Psoas muscle (tissue), 7 donors: ENCODE measurements at regions not wholly inside any gene's neighbourhood (a gene's known extent, or its start where the extent isn't known, plus 50 kb on each side); places are given as distances from the start of the nearest gene placed in this dataset.
"Not testable (repeated sequence)": the region's sequence is repeated elsewhere in the genome, so short reads cannot be mapped to it uniquely, and the experiment has no call there.

ENCODE experiments used
- ATAC-seq, 4 donors: fragments of 200-7000 bp; cut with Tn5 transposase; one replicate each; pipeline ENCODE4 v1.9.1; 2020; ENCODE audit warnings: moderate library complexity in 3 of 4, mild to moderate bottlenecking in 2 of 4
- DNase-seq, 2 donors: peaks; one replicate each; pipeline ENCODE4 v3.0.0-alpha.2; 2020
- H3K27ac ChIP-seq: fragments of 200-600 bp; one replicate; pipeline ENCODE4 v1.8.0; 2022
- H3K27me3 ChIP-seq, 3 donors: fragments of 200-600 bp in 1 of 3; one replicate each; pipeline versions ENCODE4 v1.6.1 to v1.8.0; 2013 to 2022; ENCODE audit warnings: low read length in 2 of 3, mild to moderate bottlenecking in 2 of 3, moderate library complexity in 1 of 3; ENCODE audit not compliant: insufficient read depth in 3 of 3
- H3K36me3 ChIP-seq, 2 donors: fragments of 200-600 bp in 1 of 2; one replicate each; pipeline versions ENCODE4 v1.6.1 to v1.8.0; 2013 to 2022; ENCODE audit warnings: low read depth in 1 of 2, mild to moderate bottlenecking in 1 of 2, moderate library complexity in 1 of 2; ENCODE audit not compliant: insufficient read depth in 1 of 2
- H3K4me1 ChIP-seq: fragments of 200-600 bp; one replicate; pipeline ENCODE4 v1.8.0; 2022
- H3K4me3 ChIP-seq: fragments of 200-600 bp; one replicate; pipeline ENCODE4 v1.8.0; 2022; ENCODE audit warnings: mild to moderate bottlenecking
- H3K9me3 ChIP-seq: fragments of 200-600 bp; one replicate; pipeline ENCODE4 v1.8.0; 2022
- CTCF ChIP-seq: fragments of 200-600 bp; IDR thresholded peaks from one replicate; pipeline ENCODE4 v1.8.0; 2022; ENCODE audit warnings: antibody characterized with exemption
- WGBS, 3 donors: extraction: QIAGEN DNeasy Blood & Tissue Kit; methylation state at CpG; one replicate each; pipeline versions ENCODE4 v1.1.6 to v1.1.7; 2013; 5-methylcytosine and 5-hydroxymethylcytosine counted together
- intact Hi-C, 2 donors: fragments of 100-400 bp; cut with DNase I; formaldehyde crosslinking; loops; one replicate each; pipeline versions ENCODE4 v1.11.0 to v1.14.2; 2022
- donor health status: healthy with polysubstance abuse.
- donor health status: DM: no; HTN: no; CAD: no; lungs with moderate emphysema.
- donor health status: Bipolar disorder and iron deficiency.
- donor health status: healthy.
- donor health status: DM: yes; HTN: yes; CAD: no.
- donor health status: DM: no; HTN: no; CAD: no.
- donor health status: DM: yes; HTN: yes; CAD: no.

DNA sequence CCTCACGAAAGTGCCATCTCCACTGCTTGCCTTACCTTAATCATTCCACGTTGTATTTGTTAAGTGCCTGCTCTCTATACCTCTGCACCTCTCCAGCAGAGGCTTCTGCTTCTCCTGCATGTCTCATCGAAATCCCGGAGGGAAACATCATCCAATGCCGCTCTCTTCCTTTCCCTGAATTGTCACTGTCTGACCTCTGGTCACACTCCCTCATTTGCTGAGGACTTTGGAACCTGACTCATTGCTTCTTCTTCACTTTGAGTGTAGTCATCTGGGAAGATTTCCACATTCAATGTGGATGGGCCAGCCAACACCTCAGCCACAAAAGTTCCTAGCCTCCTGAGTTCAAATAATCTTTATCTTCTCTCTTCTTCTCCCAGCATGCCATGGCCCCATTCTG, 78.9 kb upstream of the BEND6 start:
- no peaks in the 10 kb centered on the region for H3K36me3 ChIP-seq
- H3K4me3 ChIP-seq: no peak overlapping the region
- DNase-seq (no peak), ATAC-seq (no peak)
- intact Hi-C loops: no loop called here
- no peak for TF ChIP-seq CTCF
- no peaks in the 10 kb centered on the region for H3K27me3 ChIP-seq
- no peak overlapping the region for H3K27ac ChIP-seq
- 91 to 93% (median 91%) methylated on average over 5 of the region's 5 CpGs for WGBS, 3 donors
- no peaks in the 10 kb centered on the region for H3K4me1 ChIP-seq
- H3K9me3 ChIP-seq: no peaks in the 10 kb centered on the region

GRCh38 chr6:56875523-56875922, 79.4 kb upstream of the BEND6 start:
- no peak for TF ChIP-seq CTCF
- Histone ChIP-seq H3K4me1 (no peaks in the 10 kb centered on the region), H3K36me3 (no peaks in the 10 kb centered on the region), H3K4me3 (no peak overlapping the region), H3K9me3 (no peaks in the 10 kb centered on the region), H3K27ac (no peak overlapping the region), H3K27me3 (no peaks in the 10 kb centered on the region)
- intact Hi-C loops: no loop called here
- no peak for DNase-seq
- no peak for ATAC-seq
- WGBS, 3 donors: 96 to 100% (median 96%) methylated on average over 1 of the region's 1 CpG

DNA sequence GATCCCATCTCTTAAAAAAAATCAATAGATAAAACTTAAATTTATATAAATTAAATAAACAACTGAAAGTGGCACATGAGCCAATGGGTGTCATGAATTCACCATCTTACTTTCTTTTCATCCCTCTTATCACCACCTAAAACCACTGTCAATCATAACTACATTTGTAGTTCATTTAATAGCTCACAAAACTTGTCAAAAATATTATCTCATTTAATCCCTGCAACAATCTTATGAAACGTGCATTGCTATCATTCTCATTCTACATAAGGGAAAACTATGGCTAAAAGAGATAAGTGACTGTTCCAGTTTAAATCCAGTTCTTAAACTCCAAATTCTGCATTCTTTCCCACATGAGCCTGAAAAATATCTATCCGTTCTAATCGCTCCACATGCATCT, 80.6 kb upstream of the BEND6 start:
- ATAC-seq (no peak), DNase-seq (no peak)
- WGBS, 3 donors: 94 to 95% (median 94%) methylated on average over 3 of the region's 3 CpGs
- H3K27ac ChIP-seq: no peak overlapping the region
- H3K4me3 ChIP-seq: no peak overlapping the region
- H3K36me3 ChIP-seq: no peaks in the 10 kb centered on the region
- intact Hi-C loops: no loop called here
- H3K4me1 ChIP-seq: no peaks in the 10 kb centered on the region
- no peaks in the 10 kb centered on the region for H3K27me3 ChIP-seq
- H3K9me3 ChIP-seq: no peaks in the 10 kb centered on the region
- TF ChIP-seq CTCF: no peak

DNA sequence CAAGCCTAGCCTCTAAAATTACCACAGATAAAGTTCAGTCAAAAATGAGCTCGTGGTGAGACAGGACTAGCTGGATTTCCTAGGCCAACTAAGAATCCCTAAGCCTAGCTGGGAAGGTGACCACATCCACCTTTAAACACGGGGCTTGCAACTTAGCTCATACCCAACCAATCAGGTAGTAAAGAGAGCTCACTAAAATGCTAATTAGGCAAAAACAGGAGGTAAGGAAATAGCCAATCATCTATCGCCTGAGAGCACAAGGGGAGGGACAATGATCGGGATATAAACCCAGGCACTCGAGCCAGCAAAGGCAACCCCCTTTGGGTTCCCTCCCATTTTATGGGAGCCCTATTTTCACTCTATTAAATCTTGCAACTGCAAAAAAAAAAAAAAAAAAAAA, 84.9 kb upstream of the BEND6 start:
- ATAC-seq, H3K36me3 ChIP-seq, H3K9me3 ChIP-seq, H3K4me1 ChIP-seq, intact Hi-C loops, H3K27me3 ChIP-seq, H3K4me3 ChIP-seq, H3K27ac ChIP-seq, DNase-seq: not testable (repeated sequence)
- WGBS, 3 donors: 82 to 88% (median 86%) methylated on average over 5 of the region's 5 CpGs

DNA sequence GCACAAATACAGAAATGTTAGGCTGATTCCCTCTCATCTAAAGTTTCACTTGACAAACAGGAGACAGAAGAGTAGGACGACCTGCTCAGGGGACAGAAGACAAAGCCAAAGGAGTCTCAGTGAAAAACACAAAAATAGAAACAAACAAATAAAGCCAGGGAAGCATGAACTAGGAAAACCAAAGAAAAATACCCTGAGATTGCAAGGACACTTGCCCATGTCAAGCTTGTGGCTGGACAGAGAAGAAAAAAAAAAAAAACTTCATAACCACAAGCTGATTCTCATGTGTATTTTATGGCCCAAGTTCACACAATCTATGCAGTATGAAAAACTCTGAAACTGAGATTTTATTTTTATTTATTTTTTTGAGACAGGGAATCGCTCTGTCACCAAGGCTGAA, 85.6 kb upstream of the BEND6 start:
- no peak for ATAC-seq
- WGBS, 3 donors: 62 to 82% (median 72%) methylated on average over 2 of the region's 2 CpGs
- no peak for TF ChIP-seq CTCF
- Histone ChIP-seq H3K27ac (no peak overlapping the region), H3K4me3 (no peak overlapping the region), H3K27me3 (no peaks in the 10 kb centered on the region), H3K36me3 (no peaks in the 10 kb centered on the region), H3K9me3 (no peaks in the 10 kb centered on the region), H3K4me1 (peaks cover 2% of the 10 kb centered on the region)
- DNase-seq: no peak
- intact Hi-C loops: no loop called here
